ENCODE measurements at regions not wholly inside any gene's neighbourhood (a gene's known extent, or its start where the extent isn't known, plus 50 kb on each side); places are given as distances from the start of the nearest gene placed in this dataset.

GRCh38 chr6:71199736-71200135 lies 88.9 kb upstream of the OGFRL1 start:
- Histone ChIP-seq H2BK20ac (ENCODE audit: low read length) (no peak overlapping the region), H2BK12ac (ENCODE audit: low read depth, low read length) (no peak overlapping the region), H3K14ac (ENCODE audit: insufficient read length) (no peak overlapping the region), H2BK120ac (replicated peaks; ENCODE audit: low read depth, low read length) (no peak overlapping the region), H3K23ac (ENCODE audit: insufficient read length) (no peak overlapping the region), H3K4me3 (ENCODE audit: extremely low read depth in 1 of 4, insufficient read depth in 2 of 4, low read depth in 3 of 4, low read length in 4 of 4) (no peak overlapping the region), H3K27me3 (replicated peaks in 1 of 4; ENCODE audit: control insufficient read depth in 3 of 4, extremely low read depth in 1 of 4, insufficient read depth in 3 of 4, low read length in 3 of 4) (no peaks in the 10 kb centered on the region), H3K23me2 (ENCODE audit: low read depth, low read length) (no peaks in the 10 kb centered on the region), H2BK15ac (ENCODE audit: low read length) (no peak overlapping the region), H3K4me2 (ENCODE audit: insufficient read depth in 1 of 2, low read depth in 2 of 2, low read length in 2 of 2) (no peak overlapping the region), H4K5ac (ENCODE audit: insufficient read length, low read depth, low read length) (no peak overlapping the region), H4K91ac (replicated peaks; ENCODE audit: insufficient read length, low read length) (no peak overlapping the region), H3K18ac (ENCODE audit: extremely low read depth, low read length) (no peak overlapping the region), H3K79me2 (ENCODE audit: control insufficient read depth in 1 of 2, insufficient read depth in 2 of 2, low read length in 2 of 2) (no peaks in the 10 kb centered on the region), H4K20me1 (replicated peaks in 1 of 2; ENCODE audit: control insufficient read depth in 1 of 2, insufficient read depth in 2 of 2, low read length in 2 of 2) (no peaks in the 10 kb centered on the region), H2AK5ac (ENCODE audit: low read depth, low read length) (no peak overlapping the region), H2AFZ (ENCODE audit: low read length) (no peak overlapping the region), H3K36me3 (ENCODE audit: control insufficient read depth in 2 of 4, insufficient read depth in 4 of 4, low read length in 3 of 4) (no peaks in the 10 kb centered on the region), H2BK5ac (ENCODE audit: low read depth, low read length) (no peak overlapping the region), H3K9me3 (ENCODE audit: insufficient read depth in 2 of 2, low read depth in 1 of 2, low read length in 1 of 2) (no peaks in the 10 kb centered on the region), H3K9ac (replicated peaks in 1 of 4; ENCODE audit: extremely low read depth in 1 of 4, low read depth in 3 of 4, low read length in 3 of 4) (no peak overlapping the region), H3K4me1 (replicated peaks in 1 of 4; ENCODE audit: control insufficient read depth in 3 of 4, insufficient read depth in 4 of 4, low read length in 3 of 4) (peaks cover 0 to 5% (median 2%) of the 10 kb centered on the region in 4 experiments; a peak in 4 of 7 replicates), H3K56ac (replicated peaks; ENCODE audit: insufficient read length, low read depth, low read length) (no peak overlapping the region), H3K79me1 (ENCODE audit: low read depth, low read length) (no peaks in the 10 kb centered on the region), H3K4ac (replicated peaks; ENCODE audit: insufficient read length, low read depth, low read length) (no peak overlapping the region), H3K27ac (ENCODE audit: low read depth, low read length) (no peak overlapping the region), H4K8ac (ENCODE audit: extremely low read depth, insufficient read depth, low read length) (no peak overlapping the region)
- CTCF ChIA-PET (ENCODE audit: partially characterized antibody): no interaction called here
- FAIRE-seq: no peak
- no peak for TF ChIP-seq SIRT6 (IDR thresholded peaks at IDR 0.05; ENCODE audit: low read length)
- no peak for TF ChIP-seq KDM1A (IDR thresholded peaks at IDR 0.05; ENCODE audit: borderline replicate concordance, low read length)
- no peak for TF ChIP-seq SP4 (IDR thresholded peaks at IDR 0.05; ENCODE audit: low read length)
- no peak for TF ChIP-seq SAP30 (IDR thresholded peaks at IDR 0.05; ENCODE audit: insufficient read depth, insufficient replicate concordance, low read length)
- no peak for TF ChIP-seq BRCA1 (IDR thresholded peaks at IDR 0.05; ENCODE audit: low read depth, low read length)
- no peak for TF ChIP-seq E2F6 (IDR thresholded peaks at IDR 0.05)
- TF ChIP-seq JUN (IDR thresholded peaks at IDR 0.05; ENCODE audit: low read depth, low read length): no peak
- TF ChIP-seq EP300 (IDR thresholded peaks at IDR 0.05; ENCODE audit: borderline replicate concordance in 1 of 2, low read depth in 2 of 2, low read length in 2 of 2): no peak
- TF ChIP-seq HDAC6 (IDR thresholded peaks at IDR 0.05; ENCODE audit: low read depth, low read length): no peak
- TF ChIP-seq ASH2L (IDR thresholded peaks at IDR 0.05; ENCODE audit: low read length): no peak
- TF ChIP-seq TEAD4 (IDR thresholded peaks at IDR 0.05; ENCODE audit: low read depth, low read length): no peak
- TF ChIP-seq SP1 (IDR thresholded peaks at IDR 0.05; ENCODE audit: low read depth, low read length): no peak
- DNase-seq (ENCODE audit: low read depth in 1 of 2, low spot score in 2 of 2): no peak
- 90% methylated on average over 2 of the region's 2 CpGs; no CpG with 5 or more reads in 1 of the 2 experiments for WGBS, 2 experiments (ENCODE audit: extremely low coverage in 1 of 2, insufficient coverage in 1 of 2, insufficient read length in 1 of 2, insufficient replicate concordance in 2 of 2, low coverage in 1 of 2, low lambda C conversion rate in 2 of 2, missing lambda C conversion rate in 1 of 2)
- POLR2A ChIA-PET (ENCODE audit: partially characterized antibody): no interaction called here
